B cell (primary cell): ENCODE measurements at regions not wholly inside any gene's neighbourhood (a gene's known extent, or its start where the extent isn't known, plus 50 kb on each side); places are given as distances from the start of the nearest gene placed in this dataset.

ENCODE experiments used
- CTCF ChIP-seq: fragments of 200-600 bp; IDR thresholded peaks from one replicate; pipeline ENCODE4 v1.8.0; 2022; ENCODE audit warnings: antibody characterized with exemption, mild to moderate bottlenecking
- EZH2 ChIP-seq: IDR thresholded peaks from 2 replicates; pipeline ENCODE4 v1.6.1; 2012; ENCODE audit warnings: borderline replicate concordance, low read depth, mild to moderate bottlenecking, moderate library complexity, low read length; ENCODE audit not compliant: insufficient read depth, poor library complexity, severe bottlenecking

DNA sequence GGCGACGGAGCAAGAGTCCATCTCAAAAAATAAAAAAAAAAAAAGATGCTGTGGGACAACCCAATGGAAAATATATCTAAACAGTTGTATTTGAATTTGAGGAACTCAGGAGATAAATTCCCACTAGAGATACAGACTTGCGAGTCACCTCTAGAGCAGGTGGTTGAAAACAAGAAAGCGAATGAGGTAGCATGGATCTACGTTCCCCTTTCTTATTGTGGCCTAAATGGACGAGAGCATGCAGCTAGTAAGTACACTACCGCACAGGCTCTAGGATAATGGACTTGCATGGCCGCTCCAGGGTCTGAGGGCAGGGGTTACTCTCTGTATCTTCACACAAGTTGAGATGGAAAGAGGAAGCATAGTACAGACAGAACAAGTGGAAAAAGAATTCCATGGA lies 63.5 kb upstream of the TGFBR2 start:
- no peak for TF ChIP-seq CTCF
- TF ChIP-seq EZH2 = no peak
